GM12891 (cell line): ENCODE measurements at regions not wholly inside any gene's neighbourhood (a gene's known extent, or its start where the extent isn't known, plus 50 kb on each side); places are given as distances from the start of the nearest gene placed in this dataset.

Experiments used
- PAX5 ChIP-seq: IDR thresholded peaks from 2 replicates; pipeline ENCODE4 v1.6.1; 2011; ENCODE audit warnings: low read length, moderate library complexity, mild to moderate bottlenecking; ENCODE audit not compliant: insufficient read depth, severe bottlenecking
- POLR2A ChIP-seq: IDR thresholded peaks from 2 replicates; pipeline ENCODE4 v1.6.1; 2011; ENCODE audit warnings: low read depth, low read length, control low read depth
- POLR2AphosphoS5 ChIP-seq: IDR thresholded peaks from 2 replicates; pipeline ENCODE4 v1.6.1; 2011; ENCODE audit warnings: low read depth, low read length, control low read depth
- POU2F2 ChIP-seq: IDR thresholded peaks from 2 replicates; pipeline ENCODE4 v1.6.1; 2011; ENCODE audit warnings: low read depth, mild to moderate bottlenecking, control low read depth, low read length, moderate library complexity
- SPI1 ChIP-seq: IDR thresholded peaks from 2 replicates; pipeline ENCODE4 v1.6.1; 2011; ENCODE audit warnings: low read depth, low read length, control low read depth
- TAF1 ChIP-seq: IDR thresholded peaks from 2 replicates; pipeline ENCODE4 v1.6.1; 2011; ENCODE audit warnings: low read depth, low read length, control low read depth

DNA sequence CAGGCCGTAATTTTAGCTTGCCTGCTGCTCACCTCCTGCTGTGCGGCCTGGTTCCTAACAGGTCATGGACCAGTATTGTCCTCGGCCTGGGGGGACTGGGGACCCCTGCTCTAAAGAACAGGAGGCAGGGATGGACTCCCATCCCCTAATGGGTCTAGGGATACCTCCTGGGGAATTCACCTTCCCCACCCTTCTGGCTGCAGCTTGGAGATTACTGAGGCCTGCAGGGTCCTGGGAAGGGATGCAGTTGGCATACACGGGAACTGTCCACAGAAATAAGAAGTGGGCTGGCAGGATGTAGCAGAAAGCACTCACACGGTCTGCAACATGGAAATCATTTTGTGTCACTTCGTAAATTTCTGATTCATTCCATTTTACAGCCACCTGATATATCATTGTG is 123.0 kb downstream of the C16orf95 start:
- no peak for TF ChIP-seq POLR2A
- no peak for TF ChIP-seq TAF1
- TF ChIP-seq POLR2AphosphoS5 = no peak
- TF ChIP-seq SPI1 = no peak
- TF ChIP-seq PAX5 = no peak
- no peak for TF ChIP-seq POU2F2
